KMS-11 (cell line): ENCODE measurements at regions not wholly inside any gene's neighbourhood (a gene's known extent, or its start where the extent isn't known, plus 50 kb on each side); places are given as distances from the start of the nearest gene placed in this dataset.

ENCODE experiments used
- H2AFZ ChIP-seq: fragments of 200-600 bp; sonication (generic); 2 replicates; pipeline ENCODE4 v1.6.1; 2016; ENCODE audit warnings: antibody characterized with exemption, mixed run types, low read depth
- H3K27ac ChIP-seq: fragments of 200-600 bp; sonication (generic); 2 replicates; pipeline ENCODE4 v1.6.1; 2016; ENCODE audit warnings: mild to moderate bottlenecking, mixed run types
- H3K27me3 ChIP-seq: fragments of 200-600 bp; sonication (generic); 2 replicates; pipeline ENCODE4 v1.6.1; 2017; ENCODE audit warnings: mild to moderate bottlenecking, low read depth, mixed run types, moderate library complexity; ENCODE audit not compliant: insufficient read depth
- H3K36me3 ChIP-seq: fragments of 200-600 bp; sonication (generic); 2 replicates; pipeline ENCODE4 v1.6.1; 2017; ENCODE audit warnings: mild to moderate bottlenecking, mixed run types; ENCODE audit not compliant: insufficient read depth
- H3K4me1 ChIP-seq: fragments of 200-600 bp; sonication (generic); 2 replicates; pipeline ENCODE4 v1.6.1; 2016; ENCODE audit warnings: mild to moderate bottlenecking, low read depth, mixed run types; ENCODE audit not compliant: poor library complexity, severe bottlenecking
- H3K4me2 ChIP-seq: fragments of 200-600 bp; sonication (generic); 2 replicates; pipeline ENCODE4 v1.7.0; 2016; ENCODE audit warnings: mild to moderate bottlenecking, mixed run types
- H3K4me3 ChIP-seq: fragments of 200-600 bp; sonication (generic); IDR thresholded peaks from 2 replicates; pipeline ENCODE4 v1.6.1; 2017; ENCODE audit warnings: low read depth, low read length, mixed read lengths; ENCODE audit not compliant: insufficient read depth
- H3K79me2 ChIP-seq: fragments of 200-600 bp; sonication (generic); 2 replicates; pipeline ENCODE4 v1.6.1; 2016; ENCODE audit warnings: low read depth, mixed run types; ENCODE audit not compliant: insufficient read depth
- H3K9ac ChIP-seq: fragments of 200-600 bp; sonication (generic); 2 replicates; pipeline ENCODE4 v1.6.1; 2016; ENCODE audit warnings: mild to moderate bottlenecking, mixed run types
- H4K20me1 ChIP-seq: fragments of 200-600 bp; sonication (generic); 2 replicates; pipeline ENCODE4 v1.6.1; 2016; ENCODE audit warnings: mild to moderate bottlenecking, mixed run types; ENCODE audit not compliant: insufficient read depth
- CTCF ChIP-seq: fragments of 200-600 bp; sonication (generic); conservative IDR thresholded peaks from 2 replicates; pipeline ENCODE4 v1.6.1; 2017; ENCODE audit warnings: low read depth, mild to moderate bottlenecking, antibody characterized with exemption, low read length, moderate library complexity, mixed read lengths

DNA sequence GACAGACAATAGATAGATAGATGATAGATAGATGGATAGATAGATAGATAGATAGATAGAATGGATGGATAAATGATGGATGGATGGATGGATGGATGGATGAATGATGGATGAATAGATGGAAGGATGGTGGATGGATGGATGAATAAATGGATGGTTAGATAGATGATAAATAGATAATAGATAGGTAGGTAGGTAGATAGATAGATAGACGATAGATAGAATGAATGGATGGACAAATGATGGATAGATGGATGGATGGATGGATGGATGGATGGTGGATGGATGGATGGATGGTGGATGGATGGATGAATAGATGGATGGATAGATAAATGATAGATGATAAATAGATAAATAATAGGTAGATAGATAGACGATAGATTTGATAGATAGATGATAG is 287.4 kb downstream of the CRLF2 start:
- no peak for TF ChIP-seq CTCF
- H3K9ac ChIP-seq, result no peak overlapping the region
- no peak overlapping the region for H3K27ac ChIP-seq
- no peak overlapping the region for H2AFZ ChIP-seq
- no peak overlapping the region for H3K4me2 ChIP-seq
- H3K4me3 ChIP-seq, result no peak overlapping the region
- no peaks in the 10 kb centered on the region for H3K4me1 ChIP-seq
- no peaks in the 10 kb centered on the region for H4K20me1 ChIP-seq
- no peaks in the 10 kb centered on the region for H3K79me2 ChIP-seq
- H3K36me3 ChIP-seq, result no peaks in the 10 kb centered on the region
- H3K27me3 ChIP-seq, result no peaks in the 10 kb centered on the region

- no peak overlapping the region for H3K9ac ChIP-seq
- H3K27me3 ChIP-seq, result no peaks in the 10 kb centered on the region
- no peaks in the 10 kb centered on the region for H3K36me3 ChIP-seq
- no peak overlapping the region for H3K27ac ChIP-seq
- no peaks in the 10 kb centered on the region for H3K79me2 ChIP-seq
- H2AFZ ChIP-seq, result no peak overlapping the region
- no peak for TF ChIP-seq CTCF
- H3K4me2 ChIP-seq, result no peak overlapping the region
- H3K4me3 ChIP-seq, result no peak overlapping the region
- H3K4me1 ChIP-seq, result no peaks in the 10 kb centered on the region
- H4K20me1 ChIP-seq, result no peaks in the 10 kb centered on the region
Measured at GRCh38 chrX:924017-924416, 288.4 kb downstream of the CRLF2 start.

GRCh38 chrX:920234-920799 is 289.7 kb downstream of the SHOX start:
- H2AFZ ChIP-seq, result no peak overlapping the region
- H3K36me3 ChIP-seq, result no peaks in the 10 kb centered on the region
- H3K27me3 ChIP-seq, result no peaks in the 10 kb centered on the region
- no peak overlapping the region for H3K27ac ChIP-seq
- no peaks in the 10 kb centered on the region for H3K4me1 ChIP-seq
- no peaks in the 10 kb centered on the region for H4K20me1 ChIP-seq
- no peak for TF ChIP-seq CTCF
- H3K4me2 ChIP-seq, result no peak overlapping the region
- no peak overlapping the region for H3K9ac ChIP-seq
- H3K79me2 ChIP-seq, result no peaks in the 10 kb centered on the region
- H3K4me3 ChIP-seq, result no peak overlapping the region

DNA sequence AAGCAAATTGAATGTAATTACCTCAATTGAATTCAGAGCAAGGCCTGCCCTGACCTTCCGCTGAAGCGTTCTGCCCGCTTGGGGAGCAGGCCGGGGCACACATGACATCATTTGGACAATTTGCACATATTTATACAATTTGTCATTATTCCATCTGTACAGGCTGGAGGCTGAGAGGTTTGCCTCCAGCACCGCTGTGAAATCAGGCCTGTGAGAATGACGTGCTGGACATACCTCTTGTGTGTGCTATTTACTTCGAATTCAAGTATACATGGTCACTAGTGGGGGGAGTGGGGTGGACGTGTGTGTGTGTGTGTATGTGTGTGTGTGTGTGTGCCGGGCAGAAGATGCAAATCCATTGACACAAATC is 285.6 kb downstream of the SHOX start:
- Histone ChIP-seq H3K27me3 (no peaks in the 10 kb centered on the region), H4K20me1 (no peaks in the 10 kb centered on the region), H3K9ac (no peak overlapping the region), H3K36me3 (no peaks in the 10 kb centered on the region), H3K4me2 (no peak overlapping the region), H3K4me1 (no peaks in the 10 kb centered on the region), H3K4me3 (no peak overlapping the region), H3K27ac (no peak overlapping the region), H3K79me2 (no peaks in the 10 kb centered on the region), H2AFZ (no peak overlapping the region)
- no peak for TF ChIP-seq CTCF
